ENCODE measurements at regions not wholly inside any gene's neighbourhood (a gene's known extent, or its start where the extent isn't known, plus 50 kb on each side); places are given as distances from the start of the nearest gene placed in this dataset.
A peak's percentile ranks its signal among the peaks of the same experiment; 100 is the strongest.

DNA sequence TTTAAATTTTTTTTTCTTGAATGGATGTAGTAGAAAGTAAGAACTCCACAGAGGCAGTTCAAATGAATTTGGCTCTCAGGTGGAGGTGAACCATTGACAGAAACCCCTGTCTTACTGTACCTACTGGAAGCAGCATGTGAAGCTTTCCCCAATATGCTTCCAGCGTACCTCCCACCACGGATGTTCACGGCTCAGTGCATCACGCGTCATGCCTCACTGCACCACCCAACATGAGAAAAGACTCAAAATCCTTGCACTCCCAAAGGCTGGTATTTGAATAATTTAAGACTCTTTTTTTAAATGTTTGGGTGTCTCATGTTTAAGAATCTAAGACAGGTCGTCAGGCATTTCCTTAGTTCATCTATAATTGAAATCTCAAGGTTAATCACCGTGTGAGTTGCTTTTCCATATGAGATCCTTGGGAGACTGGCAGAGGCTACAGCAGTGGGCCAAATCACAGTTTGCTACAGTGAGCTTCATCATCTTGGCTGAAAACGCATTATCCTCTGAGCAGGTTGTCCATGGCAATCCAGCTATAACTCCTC, 846.4 kb downstream of the DCDC2C start:
- DNase-seq (ENCODE audit: low read depth in 4 of 4, low spot score in 3 of 4) = peak in 1 of 4 donors; percentile 13

DNA sequence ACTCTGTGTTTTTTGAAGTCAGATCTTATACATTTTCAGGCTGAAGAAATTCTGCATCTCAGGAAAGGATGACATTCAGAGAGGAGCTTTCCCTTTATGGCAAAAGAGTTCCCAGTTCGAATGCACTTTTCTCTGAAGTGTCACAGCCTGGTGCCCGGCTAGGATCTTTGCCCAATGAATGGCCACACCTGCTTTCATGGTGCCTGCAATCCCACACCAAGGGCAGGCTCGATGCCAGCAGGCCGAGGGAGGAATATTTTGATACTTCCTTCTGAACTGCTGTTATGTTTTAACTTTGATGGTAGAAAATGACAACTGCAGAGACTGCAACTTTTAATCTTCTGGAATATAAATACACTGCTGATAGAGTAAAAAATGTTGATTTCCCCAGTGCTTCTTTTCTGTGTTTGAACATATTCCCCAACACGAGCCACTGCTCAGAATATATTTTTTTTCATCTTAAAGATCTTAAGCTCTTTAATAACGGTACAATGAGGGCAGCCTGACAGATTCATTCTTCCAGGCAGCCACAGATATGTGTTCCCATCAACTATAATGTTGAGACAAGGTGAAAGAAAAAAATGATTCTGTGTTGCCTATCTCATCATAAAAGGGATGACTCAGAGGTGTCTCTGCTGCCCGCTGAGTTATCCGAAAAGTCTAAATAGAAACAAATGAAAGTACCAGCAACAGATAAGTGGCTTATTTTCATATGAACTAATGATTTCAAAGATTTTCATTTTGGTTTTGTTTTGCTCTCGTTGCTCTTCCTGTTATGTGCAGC, 848.5 kb downstream of the DCDC2C start:
- no peak for DNase-seq (ENCODE audit: low read depth in 4 of 4, low spot score in 3 of 4)

DNA sequence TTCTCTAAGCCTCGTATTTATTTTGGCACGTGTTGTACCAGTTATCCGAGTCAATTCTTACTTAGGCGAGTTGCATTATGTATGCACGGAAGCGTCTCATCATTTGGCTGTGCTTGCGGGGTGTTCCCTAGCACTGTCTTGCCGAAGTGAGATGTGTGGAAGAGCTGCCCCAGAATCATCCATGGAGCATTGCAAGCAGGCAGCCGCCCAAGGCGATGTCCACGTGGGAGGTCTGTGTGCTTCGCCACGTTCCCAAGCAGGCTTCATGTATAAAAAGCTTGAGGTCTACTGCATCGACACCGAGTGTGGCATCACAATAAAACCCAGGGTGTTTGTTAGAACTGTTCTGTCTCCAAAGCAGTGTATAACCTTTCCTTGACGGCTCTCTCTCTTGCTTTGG, 849.9 kb downstream of the DCDC2C start:
- no peak for DNase-seq (ENCODE audit: low read depth in 4 of 4, low spot score in 3 of 4)

DNA sequence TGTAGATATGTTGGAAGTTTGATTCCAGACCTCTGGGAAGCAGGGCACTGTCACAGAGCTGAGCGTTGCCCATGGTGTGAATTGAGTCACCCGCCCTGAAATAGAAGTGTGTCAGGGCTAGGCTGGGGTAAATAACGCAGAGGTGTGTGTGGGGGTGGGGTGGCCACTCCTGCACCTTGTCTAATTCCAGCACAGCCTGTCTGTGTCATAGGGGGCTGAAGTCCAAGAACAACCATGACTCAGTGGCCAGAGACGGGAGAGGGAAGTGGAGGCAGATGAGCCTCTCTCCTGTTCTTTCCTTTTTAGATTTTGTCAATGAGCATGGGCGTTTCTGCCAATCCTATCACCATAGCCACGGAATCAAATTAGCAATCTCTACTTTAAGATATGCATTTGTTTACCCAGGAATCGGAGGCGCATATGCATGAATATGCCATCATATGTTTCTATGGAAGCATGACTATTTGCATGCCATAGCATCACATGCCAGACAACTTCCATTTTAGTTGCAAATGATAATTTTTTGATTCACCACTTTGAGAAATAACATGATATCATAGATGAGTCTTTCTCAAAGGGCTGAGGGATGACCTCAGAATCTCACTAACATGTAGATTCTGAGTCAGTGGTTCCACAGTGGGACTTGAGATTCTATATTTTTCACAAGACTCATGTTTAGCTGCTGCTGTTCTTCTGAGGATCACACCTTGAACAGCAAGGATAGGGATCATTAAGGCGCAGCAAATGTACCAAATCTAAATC, 852.9 kb downstream of the DCDC2C start:
- DNase-seq (ENCODE audit: low read depth in 4 of 4, low spot score in 3 of 4) = no peak

DNA sequence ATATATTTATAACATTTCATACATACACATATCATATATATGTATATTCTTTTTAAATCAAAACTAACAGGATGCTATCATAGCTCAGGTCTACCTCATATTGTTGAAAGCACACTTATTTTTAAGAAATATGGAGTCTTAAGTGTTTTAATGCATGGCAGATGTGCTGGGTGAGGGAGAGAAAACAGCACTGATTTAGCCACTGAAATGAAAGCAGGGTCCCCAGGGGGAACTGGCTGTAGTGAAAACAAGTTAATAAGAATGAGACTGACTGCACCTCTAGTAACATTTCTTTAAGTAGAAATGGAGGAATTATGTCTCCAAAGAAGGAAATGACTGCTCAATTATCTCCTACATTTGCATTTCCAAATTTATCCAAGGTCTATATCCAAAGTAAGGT, 857.8 kb downstream of the DCDC2C start:
- DNase-seq (ENCODE audit: low read depth in 4 of 4, low spot score in 3 of 4) = no peak

DNA sequence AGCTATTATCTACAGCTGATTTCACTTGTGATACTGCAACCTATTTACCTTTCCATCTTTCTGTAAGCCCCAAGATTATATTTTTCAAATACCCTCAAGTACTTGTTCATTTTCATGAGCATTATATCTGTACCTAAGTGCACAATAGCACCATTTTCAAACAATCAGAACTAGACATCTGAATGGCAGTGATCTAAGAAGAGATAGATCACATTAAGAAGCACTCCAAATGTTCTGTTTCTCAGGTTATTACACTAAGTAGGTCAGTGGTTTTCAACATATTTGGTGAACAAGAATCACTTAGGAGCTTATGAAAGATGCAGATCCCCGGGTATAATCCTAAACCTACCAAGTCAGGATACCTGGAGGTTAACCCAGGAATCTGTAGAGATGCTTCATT, 872.7 kb downstream of the DCDC2C start:
- DNase-seq (ENCODE audit: low read depth in 4 of 4, low spot score in 3 of 4) = no peak

DNA sequence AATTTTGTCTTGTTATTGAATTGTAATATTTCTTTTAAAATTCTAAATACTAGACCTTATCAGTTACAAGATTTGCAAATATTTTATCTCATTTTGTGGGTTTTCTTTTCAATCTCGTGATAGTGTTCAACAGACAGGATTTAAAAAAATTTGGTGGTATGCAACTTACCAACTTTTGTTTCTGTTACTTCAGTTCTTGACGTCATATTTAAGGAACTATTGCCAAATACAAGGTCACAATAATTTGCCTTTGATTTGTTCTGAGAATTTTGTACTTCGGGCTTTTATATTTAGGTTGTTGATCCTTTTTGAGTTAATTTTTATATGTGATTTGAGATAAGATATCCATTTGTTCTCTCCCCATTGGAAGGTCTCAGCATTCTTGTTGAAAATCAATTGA, 876.6 kb downstream of the DCDC2C start:
- no peak for DNase-seq (ENCODE audit: low read depth in 4 of 4, low spot score in 3 of 4)

DNA sequence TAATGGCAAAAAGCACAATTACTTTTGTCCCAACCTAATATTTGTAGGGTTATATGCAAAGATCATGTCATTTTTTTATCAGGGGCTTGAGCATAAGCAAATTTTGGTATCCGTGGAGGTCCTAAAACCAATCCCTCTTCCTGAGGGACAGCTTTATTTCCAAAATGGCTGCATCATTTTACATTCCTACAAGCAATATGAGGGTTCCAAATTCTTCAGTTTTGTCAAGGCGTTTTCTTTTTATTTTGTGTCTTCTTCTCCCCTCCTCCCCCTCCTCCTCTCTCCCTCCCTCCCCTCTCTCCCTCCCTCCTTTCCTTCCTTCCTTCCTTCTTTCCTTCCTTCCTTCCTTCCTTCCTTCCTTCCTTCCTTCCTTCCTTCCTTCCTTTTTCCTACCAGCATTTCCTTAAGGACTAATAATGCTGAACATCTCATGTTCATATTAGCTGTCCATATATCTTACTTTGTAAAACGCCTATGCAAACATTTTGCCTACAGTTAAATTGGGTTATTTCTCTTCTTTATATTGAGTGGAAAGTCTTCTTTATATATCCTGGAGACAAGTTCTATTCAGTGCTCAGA, 881.8 kb downstream of the DCDC2C start:
- DNase-seq (ENCODE audit: low read depth in 4 of 4, low spot score in 3 of 4) = no peak

DNA sequence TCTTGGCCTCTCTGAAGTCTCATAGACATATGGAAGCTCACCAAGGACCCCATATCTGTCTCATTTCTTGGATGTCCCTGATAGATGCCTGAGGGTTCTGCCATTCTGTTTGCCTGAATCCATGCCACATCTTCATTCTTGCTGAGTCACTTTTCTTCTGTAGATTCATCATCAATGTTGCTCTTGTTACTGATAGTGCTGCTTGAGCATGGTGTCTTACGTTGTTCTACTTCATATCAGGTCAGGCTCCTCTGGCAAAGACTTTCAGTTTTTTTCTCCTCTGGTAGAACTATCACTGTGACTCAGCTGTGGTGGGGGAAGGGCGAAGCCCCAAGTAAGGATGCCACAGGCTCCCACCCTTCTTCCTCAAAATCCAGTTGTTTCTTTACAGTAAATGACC, 885.2 kb downstream of the DCDC2C start:
- no peak for DNase-seq (ENCODE audit: low read depth in 4 of 4, low spot score in 3 of 4)

DNA sequence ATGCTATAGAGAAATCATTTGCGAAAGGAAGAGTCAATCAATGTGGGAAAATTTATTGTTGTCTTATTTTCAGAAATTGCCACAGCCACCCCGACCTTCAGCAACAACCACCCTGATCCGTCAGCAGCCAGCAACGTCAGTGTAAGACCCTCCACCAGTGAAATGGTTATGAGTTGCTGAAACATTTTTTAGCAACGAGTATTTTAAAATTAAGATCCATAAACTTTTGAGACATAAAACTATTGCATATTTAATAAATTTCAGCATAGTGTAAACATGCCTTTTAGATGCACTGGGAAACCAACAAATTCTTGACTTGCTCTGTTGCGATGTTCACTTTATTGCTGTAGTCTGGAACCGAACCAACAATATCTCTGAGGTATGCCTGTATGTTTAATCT, 887.9 kb downstream of the DCDC2C start:
- DNase-seq (ENCODE audit: low read depth in 4 of 4, low spot score in 3 of 4) = no peak

DNA sequence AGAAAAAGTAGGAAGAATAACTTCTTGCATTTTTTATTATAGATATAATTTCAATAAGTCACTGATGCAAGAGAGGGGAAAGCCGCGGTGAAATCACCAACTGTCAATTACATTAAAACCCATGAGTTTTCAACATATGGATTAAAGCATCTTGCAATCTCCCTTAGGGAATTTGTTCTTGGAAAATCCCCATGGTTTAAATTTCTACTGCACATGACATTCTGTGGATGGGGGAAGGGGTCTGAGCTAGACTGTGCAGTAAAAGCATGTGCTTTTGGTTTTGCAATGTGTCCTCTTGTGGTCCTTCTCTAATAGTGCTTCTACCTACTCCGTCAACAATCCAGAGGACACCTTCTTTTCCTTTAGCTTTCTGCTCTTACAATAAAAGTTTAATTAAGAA, 894.0 kb downstream of the DCDC2C start:
- no peak for DNase-seq (ENCODE audit: low read depth in 4 of 4, low spot score in 3 of 4)

DNA sequence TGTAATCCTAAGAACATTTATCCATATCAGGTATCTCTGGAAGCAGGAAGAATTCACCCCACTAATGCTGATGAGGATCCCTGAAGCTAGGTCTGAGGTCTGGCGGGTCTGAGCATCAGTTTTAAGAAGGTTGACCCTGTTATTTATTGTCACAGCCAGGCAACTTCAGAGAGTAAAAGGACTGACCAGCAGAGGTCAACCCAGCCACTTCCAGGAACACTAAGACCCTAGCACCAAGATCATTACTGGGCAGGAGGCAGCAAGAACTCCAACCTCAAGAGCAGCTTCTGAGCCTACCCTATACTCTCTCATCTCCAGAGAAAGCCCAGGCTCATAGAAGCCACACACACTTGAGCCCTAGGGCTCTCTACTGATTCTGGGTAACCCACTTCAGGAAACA, 901.4 kb downstream of the DCDC2C start:
- no peak for DNase-seq (ENCODE audit: low read depth in 4 of 4, low spot score in 3 of 4)

DNA sequence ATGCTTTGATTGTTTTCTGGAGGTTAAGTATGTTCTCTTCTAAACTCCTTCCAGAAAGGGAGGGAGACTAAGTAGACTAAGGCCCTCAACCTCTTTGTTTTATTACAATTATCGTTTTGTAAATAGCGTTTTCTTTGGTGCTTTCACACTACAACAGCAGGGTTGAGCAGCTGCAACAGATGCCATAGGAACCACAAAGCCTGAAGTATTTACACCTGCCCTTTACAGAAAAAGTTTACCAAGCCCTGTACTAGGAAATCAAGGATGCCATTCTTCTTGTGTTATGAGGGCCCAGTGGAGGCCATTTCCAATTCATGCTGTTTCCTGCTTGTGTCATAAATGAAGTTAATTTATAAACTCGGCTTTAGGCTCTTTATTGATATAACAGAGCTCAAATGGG, 914.8 kb downstream of the DCDC2C start:
- no peak for DNase-seq (ENCODE audit: low read depth in 4 of 4, low spot score in 3 of 4)

DNA sequence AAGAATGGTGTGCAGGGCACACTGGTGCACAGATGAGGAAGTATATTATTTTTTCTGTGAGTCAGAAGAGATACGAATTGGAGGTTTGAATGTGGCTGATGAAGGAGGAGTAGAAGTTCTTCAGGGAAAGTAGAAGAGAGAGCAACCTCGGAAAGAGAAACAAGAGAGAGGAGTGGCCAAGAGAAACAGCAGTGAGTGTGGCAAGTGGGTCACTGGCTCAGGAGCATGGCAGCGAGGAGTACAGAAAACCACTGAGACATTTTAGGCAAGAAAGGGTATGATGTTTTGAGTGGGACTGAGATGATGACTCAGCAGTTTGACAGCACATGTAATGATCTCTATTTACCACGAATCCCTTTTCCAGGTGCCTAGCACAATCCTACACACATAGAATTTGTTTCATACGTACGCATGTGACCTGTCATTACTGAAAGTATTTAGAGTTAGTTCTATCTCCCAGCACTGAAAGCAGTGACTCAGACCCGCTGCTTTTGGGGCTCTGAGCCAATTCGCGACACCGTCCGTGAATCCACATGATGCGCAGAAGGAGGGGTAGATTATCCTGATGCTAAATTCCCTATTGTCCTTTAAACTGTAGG, 915.4 kb downstream of the DCDC2C start:
- DNase-seq (ENCODE audit: low read depth in 4 of 4, low spot score in 3 of 4) = no peak

DNA sequence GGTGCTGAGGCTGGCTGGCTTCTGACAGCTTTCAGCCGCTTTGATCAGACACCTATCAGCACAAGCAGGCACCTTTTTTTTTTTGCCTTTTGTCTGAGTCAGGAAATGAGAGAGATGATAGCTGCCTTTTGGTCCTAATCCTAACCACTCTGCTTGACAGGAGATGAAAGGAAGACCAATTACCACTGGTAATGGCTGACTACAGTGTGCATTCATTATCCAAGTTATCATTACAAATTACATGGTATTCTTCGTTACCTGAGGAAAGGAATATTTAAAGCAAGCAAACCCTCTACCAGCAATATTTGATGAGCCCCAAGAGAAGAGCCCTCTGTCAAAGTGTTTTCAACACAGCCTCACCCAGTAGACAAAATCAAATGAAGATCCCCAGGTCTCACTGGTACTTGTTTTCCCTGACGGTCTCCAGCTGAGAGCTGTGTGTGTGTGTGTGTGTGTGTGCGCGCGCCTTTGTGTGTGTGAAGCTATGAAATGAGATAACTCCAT, 925.7 kb downstream of the DCDC2C start:
- DNase-seq (ENCODE audit: low read depth in 4 of 4, low spot score in 3 of 4) = no peak

DNA sequence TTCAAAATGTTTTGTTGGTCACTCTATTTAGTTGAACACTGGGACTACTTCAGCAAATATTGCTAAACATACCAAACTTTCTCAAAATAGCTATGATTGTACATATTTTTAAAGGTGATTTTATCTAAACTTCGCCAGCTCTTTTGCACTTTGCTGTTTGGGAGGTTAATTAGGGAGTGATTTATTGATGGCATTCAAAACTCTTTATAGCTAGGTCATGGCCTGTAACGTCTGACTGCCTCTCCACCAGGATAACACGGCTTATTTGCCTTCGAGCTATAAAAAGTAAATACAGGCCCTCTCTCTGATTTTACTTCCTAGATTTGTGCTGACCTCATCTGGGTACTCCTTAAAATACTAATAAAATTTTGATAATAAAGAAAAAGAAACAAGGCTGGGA, 931.9 kb downstream of the DCDC2C start:
- DNase-seq (ENCODE audit: low read depth in 4 of 4, low spot score in 3 of 4) = peak in 3 of 4 donors; percentile 14 to 43 (median 35)

DNA sequence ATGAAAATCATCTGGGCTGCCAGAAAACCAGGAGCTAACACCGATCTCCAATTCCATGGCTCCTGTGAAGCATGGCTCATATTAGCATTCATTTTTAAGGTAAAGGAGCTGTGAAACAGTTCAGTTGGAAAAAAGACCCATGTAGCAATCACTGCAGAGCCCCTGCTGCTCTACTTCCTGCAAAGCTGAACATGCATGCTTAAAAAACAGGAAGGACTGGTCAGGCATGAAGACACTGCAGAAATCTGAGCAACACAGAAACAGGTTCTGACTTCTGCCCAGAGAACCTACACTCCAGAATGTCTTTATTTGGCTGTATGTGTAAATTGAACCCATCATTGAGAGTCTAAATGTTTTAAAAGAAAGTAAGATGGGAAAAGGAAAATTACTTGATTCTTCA, 950.6 kb downstream of the DCDC2C start:
- peak in 2 of 4 donors; percentile 15 to 20 for DNase-seq (ENCODE audit: low read depth in 4 of 4, low spot score in 3 of 4)

DNA sequence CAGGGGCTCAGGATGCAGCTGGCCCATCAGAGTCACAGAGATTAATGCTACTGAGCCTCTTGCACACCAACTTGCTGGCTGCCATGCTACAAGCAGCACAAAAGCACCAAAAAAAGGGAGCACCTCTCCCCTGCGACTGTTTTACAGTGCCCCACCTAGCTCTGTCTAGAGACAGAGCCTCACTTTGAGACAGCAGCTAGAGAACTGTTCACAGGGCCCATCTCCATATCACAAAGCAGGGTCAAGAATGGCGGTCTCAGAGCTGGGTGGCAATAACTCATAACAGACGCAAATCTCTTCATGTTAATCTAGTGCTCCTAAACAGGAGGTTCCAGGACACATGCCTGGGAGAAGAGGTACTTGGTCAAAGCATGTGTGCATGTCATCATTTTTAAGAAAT, 953.0 kb downstream of the DCDC2C start:
- DNase-seq (ENCODE audit: low read depth in 4 of 4, low spot score in 3 of 4) = no peak

DNA sequence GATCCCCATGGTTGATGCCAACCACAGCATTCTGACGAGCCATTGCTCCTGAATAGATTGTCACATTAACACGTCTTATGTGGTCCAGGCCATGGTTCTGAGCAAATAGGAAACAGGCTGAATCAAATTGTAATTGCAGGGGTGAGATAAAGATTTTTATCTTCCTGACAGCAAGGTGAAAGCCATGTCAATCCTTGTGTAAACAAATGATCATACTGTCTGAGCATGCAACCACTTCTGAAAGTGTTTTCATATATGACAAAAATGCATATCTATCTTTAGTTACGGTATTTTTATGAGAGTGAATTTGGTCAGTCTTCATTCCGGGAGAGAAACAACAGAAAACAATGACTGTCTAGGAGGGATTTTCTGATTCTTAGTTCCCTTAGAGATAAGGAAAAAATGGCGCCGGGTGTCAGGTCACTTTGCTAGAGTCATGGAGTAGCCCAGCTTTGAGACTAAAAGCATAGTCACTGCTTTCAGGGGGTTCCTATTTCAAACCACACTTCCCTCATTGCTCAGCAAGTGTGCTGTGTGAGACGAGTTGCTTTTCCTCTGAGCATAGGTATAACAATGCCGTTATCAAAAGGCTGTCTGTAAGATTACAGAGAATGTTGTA, 958.9 kb downstream of the DCDC2C start:
- DNase-seq (ENCODE audit: low read depth in 4 of 4, low spot score in 3 of 4) = no peak

DNA sequence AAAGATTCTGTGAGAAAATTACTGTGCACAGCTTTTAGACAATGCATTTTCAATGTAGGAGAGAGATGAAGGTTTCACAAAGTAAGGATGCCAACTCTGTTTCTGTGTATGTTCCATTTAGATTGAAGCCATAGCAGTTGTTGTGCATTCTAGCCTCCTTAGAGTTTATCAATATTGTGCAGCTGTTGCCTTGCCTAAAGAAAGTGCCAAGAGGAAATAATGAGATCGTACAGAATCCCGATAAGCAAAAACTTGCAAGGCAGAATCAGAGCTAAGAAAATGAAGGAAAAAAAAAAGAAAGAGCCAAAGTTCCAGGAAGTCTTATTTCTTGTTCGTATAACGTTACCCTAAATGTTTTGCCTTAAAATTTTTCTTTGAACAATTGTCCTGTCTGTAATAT, 965.0 kb downstream of the DCDC2C start:
- DNase-seq (ENCODE audit: low read depth in 4 of 4, low spot score in 3 of 4) = no peak

DNA sequence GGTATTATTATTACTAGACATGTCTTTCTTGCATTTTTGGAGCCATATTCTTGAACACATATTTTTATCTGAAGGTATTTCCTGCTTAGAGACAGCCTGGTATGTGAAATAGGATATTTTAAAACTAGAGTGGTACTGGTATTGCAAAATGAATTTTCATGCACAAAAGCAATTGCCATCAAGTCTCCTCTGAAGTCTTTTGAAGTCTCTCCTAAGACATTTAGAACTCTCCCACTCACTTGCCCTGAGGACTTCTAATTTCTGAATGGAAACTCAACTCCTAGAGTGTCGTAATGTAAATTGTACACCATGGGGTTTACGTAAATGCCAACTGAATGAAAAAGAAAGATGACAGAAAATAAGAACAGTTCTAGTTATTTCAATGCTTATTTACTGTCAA, 967.0 kb downstream of the DCDC2C start:
- no peak for DNase-seq (ENCODE audit: low read depth in 4 of 4, low spot score in 3 of 4)
